ENCODE measurements at regions not wholly inside any gene's neighbourhood (a gene's known extent, or its start where the extent isn't known, plus 50 kb on each side); places are given as distances from the start of the nearest gene placed in this dataset.

GRCh38 chr2:18465979-18466378 is 94.5 kb downstream of the RDH14 start:
- no peak for DNase-seq (ENCODE audit: low spot score)

- DNase-seq (ENCODE audit: low spot score) = no peak
Observed at GRCh38 chr2:18464913-18465312, 95.5 kb downstream of the RDH14 start.

GRCh38 chr2:18456026-18456425 is 104.4 kb downstream of the RDH14 start:
- DNase-seq (ENCODE audit: low spot score) = no peak

- no peak for DNase-seq (ENCODE audit: low spot score)
Observed at GRCh38 chr2:18455236-18455862, 105.1 kb downstream of the RDH14 start.

GRCh38 chr2:18454692-18455235 is 105.7 kb downstream of the RDH14 start:
- no peak for DNase-seq (ENCODE audit: low spot score)

GRCh38 chr2:18446715-18447114 is 113.7 kb downstream of the RDH14 start:
- no peak for DNase-seq (ENCODE audit: low spot score)

GRCh38 chr2:18445433-18446320 is 114.8 kb downstream of the RDH14 start:
- DNase-seq (ENCODE audit: low spot score) = peak; percentile 20

GRCh38 chr2:18444806-18445205 is 115.6 kb downstream of the RDH14 start:
- DNase-seq (ENCODE audit: low spot score) = no peak

GRCh38 chr2:18441583-18441982 is 118.9 kb downstream of the RDH14 start:
- DNase-seq (ENCODE audit: low spot score) = no peak

- no peak for DNase-seq (ENCODE audit: low spot score)
Observed at GRCh38 chr2:18440777-18441176, 119.7 kb downstream of the RDH14 start.

GRCh38 chr2:18440141-18440661 is 120.3 kb downstream of the RDH14 start:
- DNase-seq (ENCODE audit: low spot score) = no peak

GRCh38 chr2:18439716-18440115 is 120.7 kb downstream of the RDH14 start:
- DNase-seq (ENCODE audit: low spot score) = no peak

GRCh38 chr2:18437909-18438308 is 122.5 kb downstream of the RDH14 start:
- DNase-seq (ENCODE audit: low spot score) = no peak

- no peak for DNase-seq (ENCODE audit: low spot score)
Observed at GRCh38 chr2:18436503-18437005, 123.9 kb downstream of the RDH14 start.

GRCh38 chr2:18435426-18436037 is 124.9 kb downstream of the RDH14 start:
- no peak for DNase-seq (ENCODE audit: low spot score)

- DNase-seq (ENCODE audit: low spot score) = no peak
Observed at GRCh38 chr2:18433872-18434271, 126.6 kb downstream of the RDH14 start.

GRCh38 chr2:18432999-18433398 is 127.5 kb downstream of the RDH14 start:
- no peak for DNase-seq (ENCODE audit: low spot score)

- no peak for DNase-seq (ENCODE audit: low spot score)
Observed at GRCh38 chr2:18430996-18431748, 129.3 kb downstream of the RDH14 start.

GRCh38 chr2:18428516-18428915 is 131.9 kb downstream of the RDH14 start:
- DNase-seq (ENCODE audit: low spot score) = no peak

- DNase-seq (ENCODE audit: low spot score) = no peak
Observed at GRCh38 chr2:18427762-18428161, 132.7 kb downstream of the RDH14 start.

GRCh38 chr2:18426174-18426573 is 134.3 kb downstream of the RDH14 start:
- DNase-seq (ENCODE audit: low spot score) = no peak
